Hematopoietic multipotent progenitor cell treated with erythropoietin and hydrocortisone succinate and interleukin-3 and kit ligand, for 17 days (in vitro differentiated cells): ENCODE measurements at regions not wholly inside any gene's neighbourhood (a gene's known extent, or its start where the extent isn't known, plus 50 kb on each side); places are given as distances from the start of the nearest gene placed in this dataset.

ENCODE experiments used
- DNase-seq: peaks from one replicate; pipeline ENCODE4 v3.0.0-alpha.2; 2015; ENCODE audit warnings: low spot score

- no peak for DNase-seq
Measured at GRCh38 chr4:140316799-140317198, 56.6 kb upstream of the SCOC start.

- no peak for DNase-seq
Measured at GRCh38 chr4:140315970-140316369, 57.5 kb upstream of the SCOC start.

GRCh38 chr4:140315438-140315837 is 58.0 kb upstream of the SCOC start:
- DNase-seq = no peak

- no peak for DNase-seq
Measured at GRCh38 chr4:140315019-140315418, 58.4 kb upstream of the SCOC start.

GRCh38 chr4:140312100-140312499 is 61.3 kb upstream of the SCOC start:
- no peak for DNase-seq

GRCh38 chr4:140311257-140311835 is 62.1 kb upstream of the SCOC start:
- DNase-seq = no peak

- no peak for DNase-seq
Measured at GRCh38 chr4:140309124-140309870, 64.1 kb upstream of the SCOC start.

- no peak for DNase-seq
Measured at GRCh38 chr4:140308366-140309123, 64.9 kb upstream of the SCOC start.

- no peak for DNase-seq
Measured at GRCh38 chr4:140305053-140305452, 68.4 kb upstream of the SCOC start.

GRCh38 chr4:140304346-140304745 is 69.1 kb upstream of the SCOC start:
- DNase-seq = no peak

- DNase-seq = no peak
Measured at GRCh38 chr4:140302151-140302859, 71.1 kb upstream of the SCOC start.

GRCh38 chr4:140300271-140300970 is 73.0 kb upstream of the SCOC start:
- no peak for DNase-seq

- no peak for DNase-seq
Measured at GRCh38 chr4:140298001-140298400, 75.4 kb upstream of the SCOC start.

- DNase-seq = no peak
Measured at GRCh38 chr4:140297221-140297570, 76.2 kb upstream of the SCOC start.

- DNase-seq = no peak
Measured at GRCh38 chr4:140296335-140297220, 76.9 kb upstream of the SCOC start.

- DNase-seq = no peak
Measured at GRCh38 chr4:140293979-140294378, 79.5 kb upstream of the SCOC start.

GRCh38 chr4:140291259-140291658 is 82.2 kb upstream of the SCOC start:
- no peak for DNase-seq

- DNase-seq = no peak
Measured at GRCh38 chr4:140289486-140289885, 84.0 kb upstream of the SCOC start.

GRCh38 chr4:140286456-140286855 is 87.0 kb upstream of the SCOC start:
- no peak for DNase-seq

- no peak for DNase-seq
Measured at GRCh38 chr4:140284456-140284855, 89.0 kb upstream of the SCOC start.
